GM12878 (cell line): ENCODE measurements at regions not wholly inside any gene's neighbourhood (a gene's known extent, or its start where the extent isn't known, plus 50 kb on each side); places are given as distances from the start of the nearest gene placed in this dataset.

Source experiments
- ATAC-seq: fragments of 200-7000 bp; cut with Tn5 transposase; 3 replicates; pipeline ENCODE4 v1.9.1; 2020; ENCODE audit warnings: mild to moderate bottlenecking, moderate library complexity
- BruUV-seq: library from RNA; stranded (reverse); fragments of 400-500 nt; replicated peaks from 2 replicates; lab custom pipeline; 2021; lab: Mats Ljungman, UMichigan
- CTCF ChIA-PET: fragments of 300-600 bp; sonication (Branson Sonifier 250); formaldehyde crosslinking; extraction: SDS; loops from one replicate; lab custom pipeline; 2021; ENCODE audit warnings: inconsistent platforms; lab: Yijun Ruan, JAX
- POLR2A ChIA-PET: fragments of 350-600 bp; formaldehyde crosslinking; extraction: SDS; loops from one replicate; lab custom pipeline; 2021; ENCODE audit warnings: inconsistent platforms; lab: Charles Lee
- RAD21 ChIA-PET: fragments of 300-600 bp; sonication (Branson Sonifier 250); formaldehyde crosslinking; loops from one replicate; lab custom pipeline; 2023; ENCODE audit warnings: antibody characterized with exemption; ENCODE audit not compliant: unreplicated experiment; lab: Charles Lee
- SMC1A ChIA-PET: fragments of 300-600 bp; sonication (Branson Sonifier 250); formaldehyde crosslinking; loops from one replicate; lab custom pipeline; 2023; ENCODE audit not compliant: unreplicated experiment, uncharacterized antibody; lab: Charles Lee
- DNase-seq: peaks from one replicate; pipeline ENCODE4 v3.0.0-alpha.2; 2011; ENCODE audit warnings: low read depth, low spot score
- FAIRE-seq: peaks from 3 replicates; lab custom pipeline; 2011; peaks lifted over from hg19 to GRCh38; lab: Jason Lieb, UNC
- H2AFZ ChIP-seq: 2 replicates; pipeline ENCODE4 v1.6.0; 2011; ENCODE audit warnings: low read depth, low read length, control low read depth; ENCODE audit not compliant: control insufficient read depth
- H3K27ac ChIP-seq: 2 replicates; pipeline ENCODE4 v1.5.1; 2011; ENCODE audit warnings: control low read depth; ENCODE audit not compliant: control insufficient read depth, insufficient read depth
- H3K27me3 ChIP-seq, 2 experiments: replicated peaks in 1 of 2; 2 replicates each; pipeline versions ENCODE4 v1.6.0 to v1.6.1; 2011; ENCODE audit warnings: low read length in 1 of 2; ENCODE audit not compliant: control insufficient read depth in 2 of 2, insufficient read depth in 2 of 2
- H3K36me3 ChIP-seq, 2 experiments: 2 replicates each; pipeline ENCODE4 v1.5.1; 2011; ENCODE audit warnings: low read length in 1 of 2; ENCODE audit not compliant: control insufficient read depth in 2 of 2, insufficient read depth in 2 of 2
- H3K4me1 ChIP-seq: 2 replicates; pipeline ENCODE4 v1.6.1; 2011; ENCODE audit warnings: mild to moderate bottlenecking, low read length, moderate library complexity, mixed read lengths; ENCODE audit not compliant: control insufficient read depth, insufficient read depth
- H3K4me2 ChIP-seq: 2 replicates; pipeline ENCODE4 v1.6.0; 2011; ENCODE audit warnings: control low read depth; ENCODE audit not compliant: control insufficient read depth, insufficient read depth
- H3K4me3 ChIP-seq: fragments of 200-600 bp; sonication (generic); 2 replicates; pipeline ENCODE4 v1.5.1; 2016
- H3K79me2 ChIP-seq: 2 replicates; pipeline ENCODE4 v1.6.0; 2011; ENCODE audit warnings: low read length; ENCODE audit not compliant: control insufficient read depth, insufficient read depth
- H3K9ac ChIP-seq: 2 replicates; pipeline ENCODE4 v1.8.0; 2011; ENCODE audit warnings: low read length, control low read depth, mixed read lengths; ENCODE audit not compliant: control insufficient read depth, insufficient read depth
- H3K9me3 ChIP-seq: replicated peaks from 3 replicates; pipeline ENCODE4 v1.5.1; 2011; ENCODE audit warnings: mild to moderate bottlenecking, low read length; ENCODE audit not compliant: control insufficient read depth, insufficient read depth
- H4K20me1 ChIP-seq: 2 replicates; pipeline ENCODE4 v1.6.0; 2011; ENCODE audit not compliant: control insufficient read depth, insufficient read depth
- CEBPB ChIP-seq, 2 experiments: fragments of 150-350 bp in 1 of 2; IDR thresholded peaks; 2 replicates each; pipeline ENCODE4 v1.6.1; 2012 to 2014; ENCODE audit warnings: low read depth in 2 of 2, low read length in 2 of 2, borderline replicate concordance in 1 of 2, inconsistent platforms in 1 of 2
- ESRRA ChIP-seq: IDR thresholded peaks from 2 replicates; pipeline ENCODE4 v1.6.1; 2012; ENCODE audit warnings: mild to moderate bottlenecking, low read length, improper control_type of control experiment
- HDGF ChIP-seq: fragments of 450-650 bp; IDR thresholded peaks from 2 replicates; pipeline ENCODE4 v1.6.1; 2016; ENCODE audit warnings: antibody characterized with exemption
- IKZF1 ChIP-seq: fragments of 450-650 bp; conservative IDR thresholded peaks from 2 replicates; pipeline ENCODE4 v1.6.1; 2017; ENCODE audit warnings: antibody characterized with exemption, mild to moderate bottlenecking
- IKZF2 ChIP-seq, 2 experiments: fragments of 450-650 bp; IDR thresholded peaks; 2 replicates each; pipeline ENCODE4 v1.6.1; 2017; ENCODE audit warnings: mild to moderate bottlenecking in 2 of 2, moderate library complexity in 2 of 2
- IRF4 ChIP-seq: IDR thresholded peaks from 2 replicates; pipeline ENCODE4 v1.6.1; 2011; ENCODE audit warnings: low read depth, low read length
- JUND ChIP-seq: IDR thresholded peaks from 2 replicates; pipeline ENCODE4 v1.6.1; 2012; ENCODE audit warnings: low read depth, mild to moderate bottlenecking, low read length, improper control_type of control experiment, moderate library complexity
- NBN ChIP-seq: fragments of 450-650 bp; IDR thresholded peaks from 2 replicates; pipeline ENCODE4 v1.6.1; 2016
- NR2C1 ChIP-seq: fragments of 450-650 bp; IDR thresholded peaks from 2 replicates; pipeline ENCODE4 v1.6.1; 2017; ENCODE audit warnings: antibody characterized with exemption, mild to moderate bottlenecking, moderate library complexity
- SMARCA5 ChIP-seq: fragments of 450-650 bp; IDR thresholded peaks from 2 replicates; pipeline ENCODE4 v1.6.1; 2017; ENCODE audit warnings: mild to moderate bottlenecking
- ZNF207 ChIP-seq: fragments of 450-650 bp; IDR thresholded peaks from 2 replicates; pipeline ENCODE4 v1.6.1; 2014; ENCODE audit warnings: antibody characterized with exemption, mild to moderate bottlenecking, borderline replicate concordance
- WGBS: methylation state at CpG from one replicate; pipeline ENCODE4 v1.1.6; 2016; ENCODE audit warnings: low lambda C conversion rate; ENCODE audit not compliant: insufficient replicate concordance, insufficient coverage; ENCODE audit errors: missing lambda C conversion rate; 5-methylcytosine and 5-hydroxymethylcytosine counted together
- in situ Hi-C: fragments of 300-500 bp; cut with MboI; formaldehyde crosslinking; loops from 9 replicates; pipeline ENCODE4 v1.14.3; 2018; ENCODE audit warnings: mixed read lengths
- intact Hi-C: fragments of 100-400 bp; cut with micrococcal nuclease; formaldehyde crosslinking; loops from one replicate; pipeline ENCODE4 v1.14.2; 2022; ENCODE audit not compliant: unreplicated experiment
- TF ChIP-seq, protein P1 (sequence below): IDR thresholded peaks from 2 replicates; pipeline ENCODE4 v1.6.1; 2012; ENCODE audit warnings: improper control_type of control experiment, low read depth, low read length; ENCODE audit not compliant: insufficient replicate concordance
- TF ChIP-seq, protein P2 (sequence below): fragments of 450-650 bp; IDR thresholded peaks from 2 replicates; pipeline ENCODE4 v1.6.1; 2017; ENCODE audit warnings: borderline replicate concordance
- TF ChIP-seq, protein P3 (sequence below): fragments of 450-650 bp; IDR thresholded peaks from 2 replicates; pipeline ENCODE4 v1.6.1; 2017; ENCODE audit warnings: low read depth, mild to moderate bottlenecking, moderate library complexity
- TF ChIP-seq, protein P4 (sequence below): fragments of 450-650 bp; formaldehyde crosslinking; IDR thresholded peaks from 2 replicates; pipeline ENCODE4 v1.4.0; 2022; ENCODE audit warnings: mild to moderate bottlenecking, moderate library complexity

DNA sequence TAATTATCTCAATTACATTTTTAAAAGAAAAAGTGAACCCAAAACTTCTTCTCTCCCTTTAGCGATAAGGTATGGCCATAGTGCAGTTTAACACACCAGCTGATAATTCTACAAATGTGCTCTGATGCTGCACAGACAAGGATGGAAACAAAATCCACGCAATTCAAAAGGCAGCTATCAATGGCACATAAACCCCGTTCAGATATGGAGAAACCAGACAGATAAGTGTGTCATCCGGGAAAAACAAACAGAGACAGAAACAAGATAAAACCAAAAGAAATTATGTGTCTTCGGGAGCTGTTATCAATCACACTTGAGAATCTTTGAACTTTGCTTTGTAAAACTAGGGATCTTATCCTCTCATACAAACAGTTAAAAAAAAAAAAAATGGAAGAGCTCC is 73.6 kb downstream of the SIPA1L2 start:
- peaks cover 3% of the 10 kb centered on the region in 2 experiments; a peak in 2 of 4 replicates for H3K27me3 ChIP-seq
- H3K9me3 ChIP-seq, result no peaks in the 10 kb centered on the region
- no peak overlapping the region for H3K4me3 ChIP-seq
- ChIA-PET POLR2A (no interaction called here), SMC1A (no interaction called here), RAD21 (no interaction called here), CTCF (interaction anchor here (0.7 kb wide), 1 partner anchor 397 kb away, joined by 3 read pairs; no protein-coding TSS in a partner anchor)
- no peak for DNase-seq
- intact Hi-C loops (no loop called here), in situ Hi-C loops (no loop called here)
- no peaks in the 10 kb centered on the region for H3K79me2 ChIP-seq
- no TSS peak for BruUV-seq
- 56% methylated on average over 5 of the region's 5 CpGs for WGBS
- H3K27ac ChIP-seq, result no peak overlapping the region
- FAIRE-seq, result no peak
- H3K36me3 ChIP-seq, result no peaks in the 10 kb centered on the region
- no peak overlapping the region for H2AFZ ChIP-seq
- no peak overlapping the region for H3K4me2 ChIP-seq
- ATAC-seq, result no peak
- no peaks in the 10 kb centered on the region for H4K20me1 ChIP-seq
- H3K9ac ChIP-seq, result no peak overlapping the region
- H3K4me1 ChIP-seq, result no peaks in the 10 kb centered on the region
- TF ChIP-seq ZNF207 (no peak), IKZF2 (IDR thresholded peaks at IDR 0.05) (no peak), IKZF1 (no peak), CEBPB (IDR thresholded peaks at IDR 0.05; ENCODE audit: borderline replicate concordance in 1 of 2, low read depth in 2 of 2, low read length in 2 of 2) (no peak), NBN (no peak), ESRRA (no peak), NR2C1 (no peak), HDGF (no peak), IRF4 (no peak), SMARCA5 (no peak), JUND (no peak)
- TF ChIP-seq, protein P1, sequence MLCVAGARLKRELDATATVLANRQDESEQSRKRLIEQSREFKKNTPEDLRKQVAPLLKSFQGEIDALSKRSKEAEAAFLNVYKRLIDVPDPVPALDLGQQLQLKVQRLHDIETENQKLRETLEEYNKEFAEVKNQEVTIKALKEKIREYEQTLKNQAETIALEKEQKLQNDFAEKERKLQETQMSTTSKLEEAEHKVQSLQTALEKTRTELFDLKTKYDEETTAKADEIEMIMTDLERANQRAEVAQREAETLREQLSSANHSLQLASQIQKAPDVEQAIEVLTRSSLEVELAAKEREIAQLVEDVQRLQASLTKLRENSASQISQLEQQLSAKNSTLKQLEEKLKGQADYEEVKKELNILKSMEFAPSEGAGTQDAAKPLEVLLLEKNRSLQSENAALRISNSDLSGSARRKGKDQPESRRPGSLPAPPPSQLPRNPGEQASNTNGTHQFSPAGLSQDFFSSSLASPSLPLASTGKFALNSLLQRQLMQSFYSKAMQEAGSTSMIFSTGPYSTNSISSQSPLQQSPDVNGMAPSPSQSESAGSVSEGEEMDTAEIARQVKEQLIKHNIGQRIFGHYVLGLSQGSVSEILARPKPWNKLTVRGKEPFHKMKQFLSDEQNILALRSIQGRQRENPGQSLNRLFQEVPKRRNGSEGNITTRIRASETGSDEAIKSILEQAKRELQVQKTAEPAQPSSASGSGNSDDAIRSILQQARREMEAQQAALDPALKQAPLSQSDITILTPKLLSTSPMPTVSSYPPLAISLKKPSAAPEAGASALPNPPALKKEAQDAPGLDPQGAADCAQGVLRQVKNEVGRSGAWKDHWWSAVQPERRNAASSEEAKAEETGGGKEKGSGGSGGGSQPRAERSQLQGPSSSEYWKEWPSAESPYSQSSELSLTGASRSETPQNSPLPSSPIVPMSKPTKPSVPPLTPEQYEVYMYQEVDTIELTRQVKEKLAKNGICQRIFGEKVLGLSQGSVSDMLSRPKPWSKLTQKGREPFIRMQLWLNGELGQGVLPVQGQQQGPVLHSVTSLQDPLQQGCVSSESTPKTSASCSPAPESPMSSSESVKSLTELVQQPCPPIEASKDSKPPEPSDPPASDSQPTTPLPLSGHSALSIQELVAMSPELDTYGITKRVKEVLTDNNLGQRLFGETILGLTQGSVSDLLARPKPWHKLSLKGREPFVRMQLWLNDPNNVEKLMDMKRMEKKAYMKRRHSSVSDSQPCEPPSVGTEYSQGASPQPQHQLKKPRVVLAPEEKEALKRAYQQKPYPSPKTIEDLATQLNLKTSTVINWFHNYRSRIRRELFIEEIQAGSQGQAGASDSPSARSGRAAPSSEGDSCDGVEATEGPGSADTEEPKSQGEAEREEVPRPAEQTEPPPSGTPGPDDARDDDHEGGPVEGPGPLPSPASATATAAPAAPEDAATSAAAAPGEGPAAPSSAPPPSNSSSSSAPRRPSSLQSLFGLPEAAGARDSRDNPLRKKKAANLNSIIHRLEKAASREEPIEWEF, result no peak
- TF ChIP-seq, protein P2, sequence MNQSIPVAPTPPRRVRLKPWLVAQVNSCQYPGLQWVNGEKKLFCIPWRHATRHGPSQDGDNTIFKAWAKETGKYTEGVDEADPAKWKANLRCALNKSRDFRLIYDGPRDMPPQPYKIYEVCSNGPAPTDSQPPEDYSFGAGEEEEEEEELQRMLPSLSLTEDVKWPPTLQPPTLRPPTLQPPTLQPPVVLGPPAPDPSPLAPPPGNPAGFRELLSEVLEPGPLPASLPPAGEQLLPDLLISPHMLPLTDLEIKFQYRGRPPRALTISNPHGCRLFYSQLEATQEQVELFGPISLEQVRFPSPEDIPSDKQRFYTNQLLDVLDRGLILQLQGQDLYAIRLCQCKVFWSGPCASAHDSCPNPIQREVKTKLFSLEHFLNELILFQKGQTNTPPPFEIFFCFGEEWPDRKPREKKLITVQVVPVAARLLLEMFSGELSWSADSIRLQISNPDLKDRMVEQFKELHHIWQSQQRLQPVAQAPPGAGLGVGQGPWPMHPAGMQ, result no peak
- TF ChIP-seq, protein P3, sequence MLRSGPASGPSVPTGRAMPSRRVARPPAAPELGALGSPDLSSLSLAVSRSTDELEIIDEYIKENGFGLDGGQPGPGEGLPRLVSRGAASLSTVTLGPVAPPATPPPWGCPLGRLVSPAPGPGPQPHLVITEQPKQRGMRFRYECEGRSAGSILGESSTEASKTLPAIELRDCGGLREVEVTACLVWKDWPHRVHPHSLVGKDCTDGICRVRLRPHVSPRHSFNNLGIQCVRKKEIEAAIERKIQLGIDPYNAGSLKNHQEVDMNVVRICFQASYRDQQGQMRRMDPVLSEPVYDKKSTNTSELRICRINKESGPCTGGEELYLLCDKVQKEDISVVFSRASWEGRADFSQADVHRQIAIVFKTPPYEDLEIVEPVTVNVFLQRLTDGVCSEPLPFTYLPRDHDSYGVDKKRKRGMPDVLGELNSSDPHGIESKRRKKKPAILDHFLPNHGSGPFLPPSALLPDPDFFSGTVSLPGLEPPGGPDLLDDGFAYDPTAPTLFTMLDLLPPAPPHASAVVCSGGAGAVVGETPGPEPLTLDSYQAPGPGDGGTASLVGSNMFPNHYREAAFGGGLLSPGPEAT, result no peak
- TF ChIP-seq, protein P4, sequence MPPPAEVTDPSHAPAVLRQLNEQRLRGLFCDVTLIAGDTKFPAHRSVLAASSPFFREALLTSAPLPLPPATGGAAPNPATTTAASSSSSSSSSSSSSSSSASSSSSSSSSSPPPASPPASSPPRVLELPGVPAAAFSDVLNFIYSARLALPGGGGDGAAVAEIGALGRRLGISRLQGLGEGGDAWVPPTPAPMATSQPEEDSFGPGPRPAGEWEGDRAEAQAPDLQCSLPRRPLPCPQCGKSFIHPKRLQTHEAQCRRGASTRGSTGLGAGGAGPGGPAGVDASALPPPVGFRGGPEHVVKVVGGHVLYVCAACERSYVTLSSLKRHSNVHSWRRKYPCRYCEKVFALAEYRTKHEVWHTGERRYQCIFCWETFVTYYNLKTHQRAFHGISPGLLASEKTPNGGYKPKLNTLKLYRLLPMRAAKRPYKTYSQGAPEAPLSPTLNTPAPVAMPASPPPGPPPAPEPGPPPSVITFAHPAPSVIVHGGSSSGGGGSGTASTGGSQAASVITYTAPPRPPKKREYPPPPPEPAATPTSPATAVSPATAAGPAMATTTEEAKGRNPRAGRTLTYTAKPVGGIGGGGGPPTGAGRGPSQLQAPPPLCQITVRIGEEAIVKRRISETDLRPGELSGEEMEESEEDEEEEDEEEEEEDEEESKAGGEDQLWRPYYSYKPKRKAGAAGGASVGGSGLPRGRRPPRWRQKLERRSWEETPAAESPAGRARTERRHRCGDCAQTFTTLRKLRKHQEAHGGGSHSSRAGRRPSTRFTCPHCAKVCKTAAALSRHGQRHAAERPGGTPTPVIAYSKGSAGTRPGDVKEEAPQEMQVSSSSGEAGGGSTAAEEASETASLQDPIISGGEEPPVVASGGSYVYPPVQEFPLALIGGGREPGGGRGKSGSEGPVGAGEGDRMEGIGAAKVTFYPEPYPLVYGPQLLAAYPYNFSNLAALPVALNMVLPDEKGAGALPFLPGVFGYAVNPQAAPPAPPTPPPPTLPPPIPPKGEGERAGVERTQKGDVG (CRISPR knock-in tag), result no peak
